ENCODE measurements at regions not wholly inside any gene's neighbourhood (a gene's known extent, or its start where the extent isn't known, plus 50 kb on each side); places are given as distances from the start of the nearest gene placed in this dataset.

GRCh38 chr7:68334636-68335272, 1263.5 kb upstream of the AUTS2 start:
- Mint-ChIP-seq H3K27me3 (ENCODE audit: low read depth in 2 of 2) (no peaks in the 10 kb centered on the region), H3K36me3 (peaks cover 10% of the 10 kb centered on the region), H3K27ac (no peak overlapping the region), H3K4me1 (no peaks in the 10 kb centered on the region), H3K9me3 (peaks cover 9% of the 10 kb centered on the region in 2 donors), H3K4me3 (no peak overlapping the region)
- H3K36me3 ChIP-seq (ENCODE audit: control insufficient read depth, insufficient read depth, low read length) = no peaks in the 10 kb centered on the region
- whole genome bisulfite sequencing (ENCODE audit: insufficient coverage) = 82% methylated on average over 8 of the region's 9 CpGs
- no peaks in the 10 kb centered on the region for H3K27me3 ChIP-seq (ENCODE audit: control insufficient read depth, insufficient read depth, low read length)
- no peak for DNase-seq
- intact Hi-C loops (cut with micrococcal nuclease) = no loop called here
- peaks cover 11% of the 10 kb centered on the region for H3K9me3 ChIP-seq (ENCODE audit: control insufficient read depth, insufficient read depth, low read length)
- H3K4me3 ChIP-seq (ENCODE audit: low read length) = no peak overlapping the region
- ATAC-seq = no peak
- H3K4me1 ChIP-seq (ENCODE audit: control insufficient read depth, insufficient read depth, low read length) = no peaks in the 10 kb centered on the region
- no peak overlapping the region for H3K27ac ChIP-seq (ENCODE audit: low read length)
- TF ChIP-seq CTCF (IDR thresholded peaks at IDR 0.05) = no peak

- H3K27me3 Mint-ChIP-seq (ENCODE audit: low read depth in 2 of 2) = no peaks in the 10 kb centered on the region
- H3K36me3 Mint-ChIP-seq = no peaks in the 10 kb centered on the region
- intact Hi-C loops (cut with micrococcal nuclease) = no loop called here
- no peak overlapping the region for H3K27ac Mint-ChIP-seq
- no peak overlapping the region for H3K4me3 ChIP-seq (ENCODE audit: low read length)
- H3K9me3 Mint-ChIP-seq = peaks cover 4 to 13% of the 10 kb centered on the region in 2 donors
- peaks cover 14% of the 10 kb centered on the region for H3K9me3 ChIP-seq (ENCODE audit: control insufficient read depth, insufficient read depth, low read length)
- DNase-seq (no peak), ATAC-seq (no peak)
- H3K27me3 ChIP-seq (ENCODE audit: control insufficient read depth, insufficient read depth, low read length) = no peaks in the 10 kb centered on the region
- no peaks in the 10 kb centered on the region for H3K36me3 ChIP-seq (ENCODE audit: control insufficient read depth, insufficient read depth, low read length)
- WGBS (ENCODE audit: insufficient coverage) = 84% methylated on average over 5 of the region's 8 CpGs
- H3K4me1 Mint-ChIP-seq = no peaks in the 10 kb centered on the region
- H3K4me3 Mint-ChIP-seq = no peak overlapping the region
- no peaks in the 10 kb centered on the region for H3K4me1 ChIP-seq (ENCODE audit: control insufficient read depth, insufficient read depth, low read length)
- TF ChIP-seq CTCF (IDR thresholded peaks at IDR 0.05) = no peak
- H3K27ac ChIP-seq (ENCODE audit: low read length) = no peak overlapping the region
Observed at GRCh38 chr7:68336594-68336993, 1261.7 kb upstream of the AUTS2 start.

DNA sequence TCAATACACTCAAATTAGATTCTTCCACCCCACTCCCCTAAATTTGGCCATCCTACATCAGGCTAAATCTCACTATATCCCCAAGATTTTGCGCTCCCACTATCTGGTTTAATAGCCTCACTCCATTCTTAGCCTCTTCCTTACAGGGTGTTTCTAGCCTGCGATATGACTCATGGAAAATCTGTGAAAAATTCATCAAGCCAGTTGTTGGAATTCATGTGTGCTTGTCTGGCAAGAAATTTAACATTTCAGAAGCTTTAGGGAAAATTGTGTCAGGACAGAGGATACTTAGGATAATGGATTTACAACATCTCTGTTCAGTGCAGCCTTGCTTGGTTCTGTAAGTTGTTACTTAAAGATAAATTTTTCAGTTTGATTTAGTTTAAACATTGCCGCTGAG, 1249.9 kb upstream of the AUTS2 start:
- intact Hi-C loops (cut with micrococcal nuclease) = no loop called here
- H3K4me3 Mint-ChIP-seq = no peak overlapping the region
- DNase-seq (no peak), ATAC-seq (no peak)
- 96% methylated on average over 3 of the region's 3 CpGs for WGBS (ENCODE audit: insufficient coverage)
- no peak overlapping the region for H3K27ac ChIP-seq (ENCODE audit: low read length)
- H3K4me3 ChIP-seq (ENCODE audit: low read length) = no peak overlapping the region
- TF ChIP-seq CTCF (IDR thresholded peaks at IDR 0.05) = no peak
- no peaks in the 10 kb centered on the region for H3K27me3 Mint-ChIP-seq (ENCODE audit: low read depth in 2 of 2)
- no peaks in the 10 kb centered on the region for H3K27me3 ChIP-seq (ENCODE audit: control insufficient read depth, insufficient read depth, low read length)
- H3K36me3 ChIP-seq (ENCODE audit: control insufficient read depth, insufficient read depth, low read length) = no peaks in the 10 kb centered on the region
- peaks cover 19 to 21% of the 10 kb centered on the region in 2 donors for H3K9me3 Mint-ChIP-seq
- peaks cover 11% of the 10 kb centered on the region for H3K9me3 ChIP-seq (ENCODE audit: control insufficient read depth, insufficient read depth, low read length)
- no peaks in the 10 kb centered on the region for H3K4me1 ChIP-seq (ENCODE audit: control insufficient read depth, insufficient read depth, low read length)
- peaks cover 15% of the 10 kb centered on the region for H3K36me3 Mint-ChIP-seq
- no peaks in the 10 kb centered on the region for H3K4me1 Mint-ChIP-seq
- no peak overlapping the region for H3K27ac Mint-ChIP-seq

Data from natural killer cell (primary cell).